ENCODE measurements at regions not wholly inside any gene's neighbourhood (a gene's known extent, or its start where the extent isn't known, plus 50 kb on each side); places are given as distances from the start of the nearest gene placed in this dataset.

DNA sequence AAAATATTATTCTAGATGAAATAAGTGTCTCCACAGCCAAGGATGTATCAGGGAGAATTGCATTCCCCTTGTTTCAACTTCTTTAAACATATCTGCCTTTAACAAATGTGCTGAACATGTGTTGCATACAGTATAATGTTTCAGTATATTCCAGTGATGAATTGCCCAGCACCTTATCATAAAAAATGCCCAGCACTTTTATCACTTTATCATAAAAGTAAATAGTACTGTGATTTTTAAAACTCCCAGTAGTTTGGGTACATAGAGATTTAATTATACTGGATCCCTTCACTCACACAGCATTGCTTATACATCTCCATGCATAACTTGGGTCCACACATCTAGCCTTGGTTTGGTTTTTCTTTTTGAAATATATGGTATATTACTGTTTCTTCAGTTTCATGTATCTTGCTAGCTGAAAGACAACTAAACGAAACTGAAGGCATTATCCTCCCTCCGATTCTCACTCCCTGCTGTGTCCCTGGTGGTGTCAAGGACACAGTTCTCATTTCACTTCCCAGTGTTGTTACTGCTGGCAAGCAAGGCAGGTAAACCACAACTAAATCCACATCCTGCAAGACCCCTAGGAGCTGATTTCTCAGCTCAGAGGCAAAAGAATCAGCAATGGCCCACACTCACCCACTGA lies 118.2 kb upstream of the SLC44A3 start:
- DNase-seq: no peak

DNA sequence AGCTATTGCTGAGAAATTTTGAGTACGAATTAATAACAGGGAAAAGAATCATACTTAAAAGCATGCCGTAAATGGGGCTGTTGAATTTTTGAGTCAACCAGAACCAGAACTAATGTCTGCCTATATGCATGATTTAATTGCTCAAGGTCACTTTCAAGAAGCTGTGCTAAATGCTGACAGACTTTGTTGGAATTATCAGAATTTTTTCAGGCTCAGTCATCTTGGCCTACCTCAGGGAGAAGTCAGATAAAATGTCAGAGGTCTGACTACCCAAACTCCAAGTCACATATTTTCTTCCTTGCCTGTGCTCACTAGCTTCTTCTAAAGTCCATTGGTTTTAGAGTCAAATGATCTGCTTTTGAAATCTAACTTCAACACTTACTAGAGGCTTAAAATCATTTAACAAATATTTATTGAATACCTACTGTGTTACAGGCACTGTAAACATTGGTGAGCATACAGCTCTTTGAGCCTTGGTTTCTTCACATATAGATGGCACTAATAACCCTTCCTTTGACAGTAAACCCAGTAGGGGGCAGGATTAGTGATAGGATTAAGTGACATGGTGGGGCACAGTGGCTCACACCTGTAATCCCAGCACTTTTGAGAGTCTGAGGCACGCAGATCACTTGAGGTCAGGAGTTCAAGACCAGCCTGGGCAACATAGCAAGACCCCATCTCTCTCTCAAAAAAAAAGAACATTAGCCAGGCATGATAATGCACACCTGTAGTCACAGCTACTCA lies 121.2 kb upstream of the SLC44A3 start:
- DNase-seq: no peak

GRCh38 chr1:94698356-94698755 lies 121.8 kb upstream of the SLC44A3 start:
- no peak for DNase-seq

- no peak for DNase-seq
Observed at GRCh38 chr1:94697839-94698238, 122.3 kb upstream of the SLC44A3 start.

GRCh38 chr1:94694226-94694915 lies 125.8 kb upstream of the SLC44A3 start:
- DNase-seq: no peak

DNA sequence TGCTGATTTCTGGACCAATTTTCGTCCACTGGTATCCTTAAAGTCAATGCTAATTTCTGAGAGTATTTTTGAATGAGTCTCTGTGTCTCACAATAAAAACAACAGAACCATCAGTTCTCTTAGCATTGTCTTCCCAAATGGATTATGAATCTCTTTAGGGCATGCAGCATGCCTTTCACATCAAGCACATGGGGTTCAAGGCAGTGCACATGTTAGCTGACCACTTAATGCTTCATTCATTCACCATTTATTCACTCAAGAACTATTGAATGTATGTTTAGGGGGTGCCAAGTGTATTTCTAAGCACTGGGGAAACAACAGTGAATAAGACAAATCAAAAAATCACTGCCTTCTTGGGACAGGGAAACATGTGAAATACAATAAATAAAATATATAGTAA lies 126.7 kb upstream of the SLC44A3 start:
- no peak for DNase-seq

- no peak for DNase-seq
Observed at GRCh38 chr1:94693029-94693428, 127.1 kb upstream of the SLC44A3 start.

DNA sequence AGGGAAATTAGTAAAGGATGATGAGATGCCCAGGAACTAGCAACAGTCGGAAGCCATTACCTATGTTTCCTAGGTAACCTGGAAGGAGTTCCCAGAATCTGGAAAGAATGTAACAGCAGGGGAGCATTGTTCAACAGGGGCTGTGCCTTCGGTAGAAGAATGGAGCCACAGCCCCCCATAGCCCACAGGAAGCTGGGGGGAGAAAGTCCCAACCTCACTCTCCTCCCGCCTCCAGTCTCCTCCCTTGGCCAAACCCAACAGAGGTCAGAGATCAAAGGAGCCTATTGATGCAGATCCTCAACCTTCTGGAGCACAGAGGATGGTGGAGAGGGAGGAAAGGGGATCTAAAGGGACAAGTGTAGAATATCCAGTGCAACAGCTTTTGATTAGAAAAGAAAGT lies 131.5 kb upstream of the SLC44A3 start:
- no peak for DNase-seq

GRCh38 chr1:94686882-94687281 lies 133.3 kb upstream of the SLC44A3 start:
- no peak for DNase-seq

GRCh38 chr1:94684690-94685250 lies 135.4 kb upstream of the SLC44A3 start:
- DNase-seq: no peak

DNA sequence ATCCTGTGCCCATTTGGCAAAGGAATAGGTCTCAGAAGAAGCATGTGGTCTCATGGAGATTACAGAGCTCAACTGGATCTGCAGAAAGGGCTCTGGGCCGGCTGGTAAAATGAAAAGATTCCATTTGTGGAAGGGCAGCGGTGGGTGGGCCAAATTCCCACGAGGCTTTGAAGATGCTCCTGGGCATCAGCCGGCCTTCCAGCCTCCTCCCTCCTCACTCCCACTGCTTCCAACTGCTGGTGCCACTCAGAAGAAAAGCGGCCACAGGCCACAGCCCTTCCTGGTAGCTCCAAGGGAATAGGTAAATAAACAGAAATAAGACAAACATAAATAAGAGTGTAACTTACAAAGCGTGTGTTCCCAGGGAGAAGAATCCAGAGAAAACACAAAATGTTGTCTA lies 136.3 kb upstream of the SLC44A3 start:
- DNase-seq: no peak

DNA sequence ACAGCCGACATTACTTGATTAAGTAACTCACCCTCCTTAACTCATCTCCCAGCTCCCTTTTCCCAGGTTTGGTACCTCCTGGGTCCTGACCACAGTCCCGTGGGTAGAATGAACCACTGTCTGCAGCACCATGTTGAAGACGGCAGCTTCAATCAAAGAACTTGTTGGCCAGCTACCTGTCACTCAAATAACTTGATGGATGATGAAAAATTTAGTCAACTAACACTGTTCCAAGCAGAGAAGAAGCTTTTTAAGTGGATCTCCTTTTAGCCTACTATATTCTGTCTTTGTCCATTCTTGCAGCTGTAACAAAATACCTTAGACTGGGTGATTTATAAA lies 138.4 kb upstream of the F3 start:
- no peak for DNase-seq

DNA sequence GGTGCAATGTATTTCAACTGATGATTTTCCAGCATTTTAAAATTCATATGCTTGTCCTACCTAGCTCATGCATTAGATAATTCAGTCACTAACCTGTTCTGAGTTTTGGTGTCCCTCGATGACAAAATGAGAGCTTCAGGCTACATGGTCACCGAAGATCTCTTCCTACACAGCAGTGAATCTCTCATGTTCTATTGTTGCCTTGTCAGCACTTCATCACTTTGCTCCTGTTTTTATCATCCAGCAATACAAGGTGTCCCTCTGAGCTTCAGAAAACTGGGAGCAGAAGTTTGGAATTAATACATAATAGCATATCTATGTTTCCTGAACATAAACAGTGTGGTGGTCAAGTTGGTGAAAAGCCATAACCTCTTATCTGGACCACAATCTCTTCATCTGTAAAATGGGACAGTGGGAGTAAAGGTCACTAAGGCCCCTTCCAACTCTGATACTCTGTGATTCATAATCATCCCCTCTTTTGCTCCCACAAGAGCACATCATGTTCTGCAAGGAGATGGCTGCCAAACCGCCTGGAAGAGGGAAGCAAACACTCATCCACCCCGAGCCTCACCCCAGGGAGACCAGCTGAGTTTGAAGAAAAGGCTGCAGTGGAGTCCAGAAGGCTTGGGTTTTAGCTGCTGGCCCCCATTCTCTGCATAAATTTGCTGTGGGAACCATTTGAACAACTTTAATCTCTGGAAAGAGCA lies 137.9 kb upstream of the F3 start:
- no peak for DNase-seq

- DNase-seq: no peak
Observed at GRCh38 chr1:94678202-94678848, 136.8 kb upstream of the F3 start.

GRCh38 chr1:94677714-94678113 lies 136.2 kb upstream of the F3 start:
- DNase-seq: no peak

DNA sequence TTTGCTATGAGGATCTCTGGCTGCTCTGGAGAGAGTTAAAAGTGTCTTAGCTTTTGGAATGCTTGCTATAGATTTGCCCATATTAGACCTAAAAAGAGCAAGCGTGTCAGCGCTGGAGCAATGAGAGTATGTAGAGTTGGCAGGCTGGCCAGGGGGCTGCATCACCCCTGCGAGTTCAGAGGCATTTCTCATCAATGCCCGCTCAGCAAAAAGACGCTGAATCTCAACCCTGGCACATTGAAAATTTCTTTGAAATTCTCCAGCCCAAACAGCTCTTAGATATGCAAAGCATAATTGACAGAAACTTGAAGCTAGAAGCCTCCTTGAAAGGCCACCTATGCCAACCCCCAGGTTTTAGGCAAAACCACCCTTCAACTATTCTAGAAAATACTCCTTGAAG lies 135.5 kb upstream of the F3 start:
- DNase-seq: no peak

DNA sequence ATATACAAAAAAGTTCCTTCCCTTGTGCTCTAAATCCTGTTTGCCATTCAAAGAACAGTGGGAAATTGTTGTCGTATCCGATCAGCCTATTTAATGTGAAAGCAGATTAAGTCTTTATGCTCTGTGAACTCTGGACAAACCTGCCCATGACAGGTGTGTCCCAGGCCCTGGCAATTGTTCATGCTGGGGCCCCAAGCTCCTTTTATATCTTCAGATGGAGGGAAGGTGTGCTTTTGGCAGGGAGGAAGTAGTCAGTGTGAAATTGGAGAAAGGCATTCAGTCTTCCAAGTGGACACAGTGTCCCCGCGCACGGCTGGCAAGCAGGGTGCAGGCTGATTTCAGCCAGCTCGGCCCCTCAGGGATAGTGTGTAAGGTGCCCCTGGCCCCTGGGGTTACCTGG lies 135.1 kb upstream of the F3 start:
- DNase-seq: no peak

DNA sequence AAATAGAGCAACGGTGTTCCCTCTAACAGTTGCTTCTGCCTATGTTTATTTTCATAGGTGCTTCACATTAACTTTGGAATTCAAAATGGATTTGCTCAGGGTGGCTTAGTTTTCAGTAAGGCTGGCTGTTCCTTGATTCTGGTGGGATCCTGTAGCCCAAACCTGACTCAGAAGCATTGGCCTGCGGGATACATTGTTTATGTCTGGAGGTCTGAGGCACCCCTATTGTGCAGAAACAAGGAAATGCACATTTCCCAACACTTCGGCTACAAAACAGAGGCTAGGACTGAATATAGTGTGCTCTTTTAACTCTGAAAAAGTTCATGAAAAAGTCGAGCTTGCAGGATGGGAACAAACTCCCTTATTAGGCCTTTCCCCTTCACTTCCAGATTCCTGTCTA lies 133.8 kb upstream of the F3 start:
- DNase-seq: no peak

GRCh38 chr1:94674876-94675275 lies 133.3 kb upstream of the F3 start:
- DNase-seq: no peak

- no peak for DNase-seq
Observed at GRCh38 chr1:94672934-94673333, 131.4 kb upstream of the F3 start.

- DNase-seq: no peak
Observed at GRCh38 chr1:94672001-94672400, 130.4 kb upstream of the F3 start.

GRCh38 chr1:94670273-94670672 lies 128.7 kb upstream of the F3 start:
- DNase-seq: no peak

GRCh38 chr1:94669198-94669597 lies 127.6 kb upstream of the F3 start:
- no peak for DNase-seq

Measured in NCI-H524 treated with DMSO at 0.1 percent for 48 hours (cell line).